GM19372 (cell line): ENCODE measurements at regions not wholly inside any gene's neighbourhood (a gene's known extent, or its start where the extent isn't known, plus 50 kb on each side); places are given as distances from the start of the nearest gene placed in this dataset.

Experiments
- ATAC-seq: cut with Tn5 transposase; IDR thresholded peaks from one replicate; pipeline ENCODE4 v1.9.1; 2021; ENCODE audit warnings: mild to moderate bottlenecking, low read depth, moderate library complexity; ENCODE audit not compliant: unreplicated experiment

- no peak for ATAC-seq
These were observed 71.1 kb upstream of the CTDP1 start for GRCh38 chr18:79608535-79608934.

DNA sequence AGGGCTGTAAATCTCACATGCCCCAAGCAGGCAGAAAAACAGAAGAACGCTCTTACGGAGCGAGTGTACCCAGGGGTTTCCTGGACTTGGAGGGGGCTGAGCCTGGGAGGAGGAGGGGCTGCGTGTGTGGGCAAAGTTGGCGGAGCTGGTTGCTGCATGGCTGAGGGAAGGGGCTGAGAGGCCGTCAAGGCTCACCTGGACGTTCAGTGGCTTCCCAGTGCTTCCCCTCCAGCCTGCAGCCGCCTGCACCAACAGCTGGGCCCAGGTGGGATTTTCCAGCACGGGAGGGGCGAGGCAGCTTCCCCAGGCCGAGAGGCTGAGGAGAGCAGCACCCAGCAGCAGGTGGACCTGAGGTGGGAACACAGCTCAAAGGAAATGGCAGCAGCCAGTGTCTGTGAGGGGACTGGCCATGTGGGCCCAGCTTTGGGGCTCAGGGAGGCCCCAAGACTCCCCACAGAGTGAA, 70.6 kb upstream of the CTDP1 start:
- no peak for ATAC-seq

DNA sequence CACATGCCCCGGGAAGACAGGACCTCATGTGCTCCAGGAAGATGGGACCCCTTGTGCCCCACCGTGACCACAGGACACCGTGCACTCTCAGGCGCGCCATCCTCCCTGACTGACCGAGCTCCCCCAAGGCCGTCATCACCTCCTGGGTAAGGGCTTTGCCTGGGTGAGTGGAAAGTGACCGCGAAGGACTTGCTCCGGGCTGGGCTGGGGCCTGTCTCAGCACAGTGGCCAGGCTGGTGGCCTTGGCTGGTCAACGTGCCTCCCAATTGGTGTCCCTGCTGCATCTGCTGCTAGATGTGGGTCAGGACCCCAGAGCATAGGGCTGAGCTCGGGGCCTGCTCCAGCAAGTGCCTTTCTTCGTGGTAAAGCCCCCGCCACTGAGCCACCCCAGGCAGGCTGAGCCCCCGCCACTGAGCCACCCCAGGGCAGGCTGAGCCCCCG, 69.7 kb upstream of the CTDP1 start:
- ATAC-seq, result no peak

GRCh38 chr18:79610461-79611039, 69.1 kb upstream of the CTDP1 start:
- no peak for ATAC-seq

DNA sequence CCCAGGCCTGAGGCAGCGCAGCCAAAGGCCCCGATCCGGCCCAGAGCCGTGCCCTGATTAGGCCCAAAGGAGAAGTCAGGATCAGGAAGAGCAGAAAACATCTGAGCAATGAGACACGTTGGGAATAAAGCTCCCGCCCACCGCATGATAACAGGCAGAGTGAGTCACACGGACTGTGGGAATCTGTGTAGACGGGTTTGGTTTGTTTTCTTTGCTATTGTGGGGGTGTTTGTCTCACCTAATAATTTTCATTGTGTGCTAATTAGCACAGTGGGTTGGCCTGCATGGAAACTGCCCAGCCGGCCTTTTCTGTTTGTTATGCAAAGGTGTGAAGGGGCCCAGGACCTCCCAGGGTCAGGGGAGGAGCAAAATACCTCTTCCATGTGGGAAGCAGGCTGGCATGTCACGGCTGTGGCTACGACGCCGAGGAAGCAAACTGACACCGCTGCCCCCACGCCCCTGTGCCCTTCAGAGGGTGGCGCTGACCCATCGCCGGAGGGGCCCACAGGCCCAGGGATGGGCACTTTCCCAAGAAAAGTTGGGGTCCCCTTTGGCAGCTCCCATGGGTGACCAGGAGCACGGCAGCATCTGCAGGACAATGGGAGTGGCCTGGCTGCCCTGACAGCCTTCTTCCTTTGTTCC, 68.4 kb upstream of the CTDP1 start:
- no peak for ATAC-seq

DNA sequence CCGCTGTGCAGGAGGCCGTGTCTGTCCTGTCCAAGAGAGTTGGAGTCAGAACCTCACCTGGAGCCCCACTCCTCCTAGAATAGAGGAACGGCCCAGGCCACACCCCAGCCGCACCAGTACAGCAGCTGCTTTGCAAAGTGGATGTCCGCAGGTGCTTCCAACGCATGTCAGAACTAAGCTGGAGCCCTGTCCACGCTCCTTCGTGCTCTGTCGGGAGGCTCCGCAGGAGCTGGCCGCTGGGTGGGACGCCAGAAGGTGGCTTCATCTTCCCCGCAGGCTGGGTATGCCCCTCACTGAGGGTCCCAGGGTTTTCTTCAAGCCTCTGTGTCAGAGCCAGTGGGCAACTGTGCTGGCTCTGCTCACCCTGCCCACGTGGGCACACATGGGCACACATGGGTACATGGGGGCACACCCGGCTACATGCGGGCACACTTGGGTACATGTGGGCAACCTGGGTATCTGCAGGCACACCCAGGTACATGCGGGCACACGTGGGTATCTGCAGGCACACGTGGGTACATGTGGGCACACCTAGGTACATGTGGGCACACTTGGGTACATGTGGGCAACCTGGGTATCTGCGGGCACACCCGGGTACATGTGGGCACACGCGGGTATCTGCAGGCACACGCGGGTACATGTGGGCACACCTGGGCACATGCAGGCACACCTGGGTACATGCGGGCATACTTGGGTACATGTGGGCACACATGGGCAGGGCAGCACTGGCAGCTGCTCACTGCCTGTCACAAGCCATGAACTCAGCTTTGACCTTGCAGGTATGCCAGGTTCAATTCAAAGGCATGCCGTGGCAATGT, 67.1 kb upstream of the CTDP1 start:
- ATAC-seq, result no peak

GRCh38 chr18:79613186-79613931, 66.2 kb upstream of the CTDP1 start:
- ATAC-seq, result no peak

DNA sequence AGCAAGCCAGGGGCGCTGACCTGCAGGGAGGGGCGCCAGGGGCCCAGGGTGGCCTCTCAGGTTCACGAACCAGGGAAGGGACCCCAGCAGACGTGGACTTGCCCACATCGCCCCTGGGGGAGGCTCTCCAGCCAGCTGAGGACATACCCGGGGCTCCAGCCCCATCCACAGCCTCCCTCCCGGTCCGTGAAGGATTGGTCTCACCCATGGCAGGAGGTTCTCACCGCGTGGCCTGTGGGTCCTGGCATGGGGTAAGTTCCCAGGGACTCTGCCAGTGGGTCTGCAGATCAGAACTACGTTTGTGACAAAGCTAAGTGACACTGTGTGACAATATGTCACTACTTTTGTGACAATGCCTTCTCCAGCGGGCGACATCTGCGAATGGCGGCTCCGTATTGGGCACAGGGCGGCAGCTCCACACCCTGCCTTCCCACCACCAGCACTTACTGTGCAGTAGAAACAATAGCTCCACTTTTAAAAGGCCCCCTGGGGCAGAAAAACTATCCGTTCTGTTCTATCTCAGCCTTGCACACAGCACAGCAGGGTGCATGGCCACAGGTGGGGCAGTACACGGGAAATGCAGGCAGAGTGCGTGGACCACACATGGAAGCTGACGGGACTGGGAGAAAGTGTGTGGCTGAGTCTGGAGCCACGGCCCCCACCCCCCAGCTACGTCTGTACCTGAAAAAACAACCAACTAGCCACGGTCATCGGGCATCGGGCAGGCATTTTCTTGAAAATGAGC, 65.2 kb upstream of the CTDP1 start:
- no peak for ATAC-seq

DNA sequence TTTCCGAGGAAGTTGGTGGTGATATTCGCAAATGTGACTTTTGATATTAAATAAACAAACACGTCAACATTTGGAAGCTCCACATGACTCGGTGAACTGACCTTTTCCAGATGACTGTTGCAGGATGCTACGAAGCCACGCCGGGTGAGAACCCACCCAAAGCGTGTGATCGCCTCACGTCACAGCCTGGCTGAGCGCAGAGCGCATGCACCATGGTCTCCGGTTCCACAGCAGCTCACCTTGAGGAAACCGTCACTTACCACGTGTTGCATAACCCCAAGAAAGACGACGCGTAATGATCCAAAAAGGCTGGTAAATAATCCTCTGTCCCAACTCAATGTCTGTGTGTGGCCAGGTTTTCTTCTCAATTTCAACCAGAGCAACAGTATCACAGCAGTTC, 64.5 kb upstream of the CTDP1 start:
- ATAC-seq, result no peak

DNA sequence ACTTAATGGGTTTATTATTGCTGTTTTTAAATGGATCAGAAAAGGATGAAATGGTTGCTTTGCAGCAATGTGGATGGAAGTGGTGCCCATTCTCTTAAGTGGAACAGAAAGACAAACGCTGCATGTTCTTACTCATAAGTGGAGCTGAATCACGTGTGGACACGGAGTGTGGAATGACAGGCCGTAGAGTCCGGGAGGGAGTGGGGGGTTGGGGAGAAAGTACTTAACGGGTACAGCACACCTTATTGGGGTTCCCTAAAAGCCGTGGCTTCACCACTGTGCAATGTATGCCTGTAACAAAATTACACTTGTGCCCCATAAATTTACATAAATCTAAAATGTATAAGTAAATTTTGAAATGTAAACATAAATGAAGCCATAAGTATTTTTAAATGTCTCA, 64.0 kb upstream of the CTDP1 start:
- ATAC-seq, result no peak

GRCh38 chr18:79616651-79617510, 62.7 kb upstream of the CTDP1 start:
- no peak for ATAC-seq

- ATAC-seq, result no peak
These were observed 61.8 kb upstream of the CTDP1 start for GRCh38 chr18:79617511-79618500.

GRCh38 chr18:79620576-79621165, 58.9 kb upstream of the CTDP1 start:
- no peak for ATAC-seq

- ATAC-seq, result no peak
These were observed 58.1 kb upstream of the CTDP1 start for GRCh38 chr18:79621501-79621900.

DNA sequence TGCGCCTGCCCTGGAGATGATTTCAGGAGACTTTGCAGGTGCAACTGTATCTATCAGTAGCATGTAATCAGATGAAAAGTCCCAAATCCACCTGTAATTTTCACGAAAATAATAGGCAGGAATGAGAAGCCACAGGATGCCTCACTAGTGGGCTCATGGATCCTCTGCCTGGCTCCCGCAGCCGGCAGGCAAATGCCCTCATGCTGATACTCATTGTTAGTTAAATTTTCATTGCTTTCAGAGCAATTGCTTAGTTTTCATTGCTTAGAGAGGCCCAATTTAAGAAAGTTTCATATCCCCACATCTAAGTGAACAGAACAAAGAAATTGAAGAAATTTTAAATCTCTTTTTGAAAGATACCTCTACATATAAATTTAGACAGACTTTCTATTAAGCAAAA, 57.6 kb upstream of the CTDP1 start:
- ATAC-seq, result no peak

GRCh38 chr18:79624356-79625170, 55.0 kb upstream of the CTDP1 start:
- peak; percentile 41 for ATAC-seq
